Neuronal stem cell (in vitro differentiated cells): ENCODE measurements at regions not wholly inside any gene's neighbourhood (a gene's known extent, or its start where the extent isn't known, plus 50 kb on each side); places are given as distances from the start of the nearest gene placed in this dataset.

ENCODE experiments used
- DNase-seq: peaks from one replicate; pipeline ENCODE4 v3.0.0-alpha.2; 2013; ENCODE audit warnings: low spot score
- H2AFZ ChIP-seq: one replicate; pipeline ENCODE4 v1.6.1; 2013; ENCODE audit warnings: mild to moderate bottlenecking, low read length, inconsistent platforms
- H2AK5ac ChIP-seq: 2 replicates; pipeline ENCODE4 v1.6.1; 2013; ENCODE audit warnings: low read depth, mild to moderate bottlenecking, inconsistent platforms, low read length, moderate library complexity, mixed read lengths
- H2BK120ac ChIP-seq: 2 replicates; pipeline ENCODE4 v1.6.1; 2013; ENCODE audit warnings: low read depth, mild to moderate bottlenecking, inconsistent platforms, low read length, moderate library complexity, mixed read lengths
- H2BK12ac ChIP-seq: one replicate; pipeline ENCODE4 v1.6.1; 2013; ENCODE audit warnings: low read length, inconsistent platforms
- H2BK15ac ChIP-seq: 2 replicates; pipeline ENCODE4 v1.6.1; 2013; ENCODE audit warnings: mild to moderate bottlenecking, low read length, inconsistent platforms, mixed read lengths
- H2BK5ac ChIP-seq: one replicate; pipeline ENCODE4 v1.6.1; 2013; ENCODE audit warnings: inconsistent platforms, mild to moderate bottlenecking, low read length, moderate library complexity
- H3K14ac ChIP-seq: one replicate; pipeline ENCODE4 v1.6.1; 2013; ENCODE audit warnings: low read length, inconsistent platforms
- H3K18ac ChIP-seq: 2 replicates; pipeline ENCODE4 v1.6.1; 2013; ENCODE audit warnings: low read length, inconsistent platforms
- H3K23ac ChIP-seq: 2 replicates; pipeline ENCODE4 v1.6.1; 2013; ENCODE audit warnings: low read depth, mild to moderate bottlenecking, mixed read lengths, low read length, inconsistent platforms; ENCODE audit not compliant: poor library complexity
- H3K27ac ChIP-seq: replicated peaks from 3 replicates; pipeline ENCODE4 v1.5.1; 2013; ENCODE audit warnings: low read length, inconsistent platforms
- H3K27me3 ChIP-seq, 3 experiments: 2 replicates each; pipeline ENCODE4 v1.6.1; 2013; ENCODE audit warnings: low read length in 3 of 3, mild to moderate bottlenecking in 2 of 3, inconsistent platforms in 1 of 3, low read depth in 1 of 3, mixed read lengths in 1 of 3, moderate library complexity in 1 of 3; ENCODE audit not compliant: control insufficient read depth in 3 of 3, insufficient read depth in 3 of 3
- H3K36me3 ChIP-seq, 2 donors: replicated peaks in 1 of 2; 2 replicates each; pipeline ENCODE4 v1.6.1; 2013; ENCODE audit warnings: low read length in 2 of 2; ENCODE audit not compliant: control insufficient read depth in 2 of 2, insufficient read depth in 2 of 2
- H3K4ac ChIP-seq: 2 replicates; pipeline ENCODE4 v1.6.1; 2013; ENCODE audit warnings: inconsistent platforms, mild to moderate bottlenecking, low read length, moderate library complexity
- H3K4me1 ChIP-seq, 2 donors: 1 replicate in 1 of 2; 2 replicates in 1 of 2; pipeline ENCODE4 v1.6.1; 2013; ENCODE audit warnings: low read length in 2 of 2, low read depth in 1 of 2; ENCODE audit not compliant: control insufficient read depth in 2 of 2, insufficient read depth in 1 of 2
- H3K4me2 ChIP-seq: one replicate; pipeline ENCODE4 v1.6.1; 2013; ENCODE audit warnings: mild to moderate bottlenecking, low read length, inconsistent platforms; ENCODE audit not compliant: insufficient read depth, poor library complexity, severe bottlenecking
- H3K4me3 ChIP-seq, 2 donors: 2 replicates each; pipeline ENCODE4 v1.5.1; 2013; ENCODE audit warnings: low read length in 2 of 2, mild to moderate bottlenecking in 2 of 2, inconsistent platforms in 1 of 2, moderate library complexity in 1 of 2
- H3K79me1 ChIP-seq: one replicate; pipeline ENCODE4 v1.6.1; 2013; ENCODE audit warnings: low read depth, mild to moderate bottlenecking, inconsistent platforms, low read length, moderate library complexity
- H3K9ac ChIP-seq: one replicate; pipeline ENCODE4 v1.6.1; 2013; ENCODE audit warnings: mild to moderate bottlenecking, low read depth, low read length, inconsistent platforms; ENCODE audit not compliant: poor library complexity
- H3K9me3 ChIP-seq, 2 donors: replicated peaks in 1 of 2; 2 replicates each; pipeline versions ENCODE3 to v1.6.1; 2013; ENCODE audit warnings: low read length in 2 of 2, mild to moderate bottlenecking in 2 of 2, inconsistent platforms in 1 of 2, low read depth in 1 of 2, mixed read lengths in 1 of 2, moderate library complexity in 1 of 2; ENCODE audit not compliant: control insufficient read depth in 2 of 2, insufficient read depth in 1 of 2
- H4K8ac ChIP-seq: one replicate; pipeline ENCODE4 v1.6.1; 2013; ENCODE audit warnings: low read depth, mild to moderate bottlenecking, inconsistent platforms, low read length, moderate library complexity
- H4K91ac ChIP-seq: one replicate; pipeline ENCODE4 v1.6.1; 2013; ENCODE audit warnings: low read length, low read depth, mild to moderate bottlenecking, inconsistent platforms; ENCODE audit not compliant: poor library complexity
- WGBS, 2 donors: extraction: QIAGEN DNeasy Blood & Tissue Kit; methylation state at CpG; one replicate each; pipeline ENCODE4 v1.1.7; 2013; ENCODE audit warnings: missing lambda C conversion rate in 2 of 2, mixed read lengths in 1 of 2; ENCODE audit not compliant: insufficient read length in 2 of 2, insufficient replicate concordance in 1 of 2; ENCODE audit errors: extremely low coverage in 2 of 2; 5-methylcytosine and 5-hydroxymethylcytosine counted together

GRCh38 chr6:71088166-71088565 is 131.3 kb upstream of the B3GAT2 start:
- no peak overlapping the region for H2BK12ac ChIP-seq
- no peak overlapping the region for H3K9ac ChIP-seq
- no peak overlapping the region for H3K4me2 ChIP-seq
- H3K4ac ChIP-seq: no peak overlapping the region
- WGBS, 2 donors: no CpG with 5 or more reads among the region's 3 CpGs
- no peak overlapping the region for H3K23ac ChIP-seq
- no peaks in the 10 kb centered on the region for H3K9me3 ChIP-seq
- no peaks in the 10 kb centered on the region for H3K4me1 ChIP-seq
- no peak overlapping the region for H4K91ac ChIP-seq
- H3K14ac ChIP-seq: no peak overlapping the region
- no peak overlapping the region for H3K18ac ChIP-seq
- no peak overlapping the region for H3K27ac ChIP-seq
- no peak overlapping the region for H2AFZ ChIP-seq
- no peak overlapping the region for H2AK5ac ChIP-seq
- H2BK120ac ChIP-seq: no peak overlapping the region
- no peaks in the 10 kb centered on the region for H3K79me1 ChIP-seq
- no peak overlapping the region for H4K8ac ChIP-seq
- H3K27me3 ChIP-seq: no peaks in the 10 kb centered on the region
- H3K36me3 ChIP-seq: no peaks in the 10 kb centered on the region
- DNase-seq: no peak
- H2BK15ac ChIP-seq: no peak overlapping the region
- no peak overlapping the region for H3K4me3 ChIP-seq
- no peak overlapping the region for H2BK5ac ChIP-seq

- Histone ChIP-seq H3K4me2 (no peak overlapping the region), H2BK15ac (no peak overlapping the region), H4K91ac (no peak overlapping the region), H2BK12ac (no peak overlapping the region), H3K9me3 (no peaks in the 10 kb centered on the region), H2AK5ac (no peak overlapping the region), H3K4me3 (no peak overlapping the region), H2BK120ac (no peak overlapping the region), H3K23ac (no peak overlapping the region), H3K18ac (no peak overlapping the region), H4K8ac (no peak overlapping the region), H2AFZ (no peak overlapping the region), H3K4ac (no peak overlapping the region), H3K27me3 (no peaks in the 10 kb centered on the region), H3K14ac (no peak overlapping the region), H3K36me3 (no peaks in the 10 kb centered on the region), H3K27ac (no peak overlapping the region), H3K79me1 (no peaks in the 10 kb centered on the region), H2BK5ac (no peak overlapping the region), H3K4me1 (no peaks in the 10 kb centered on the region), H3K9ac (no peak overlapping the region)
- no peak for DNase-seq
- WGBS, 2 donors: no CpG with 5 or more reads among the region's 4 CpGs
Measured at GRCh38 chr6:71090217-71090616, 133.4 kb upstream of the B3GAT2 start.

GRCh38 chr6:71091167-71091566 is 134.3 kb upstream of the B3GAT2 start:
- H3K36me3 ChIP-seq: no peaks in the 10 kb centered on the region
- no peak overlapping the region for H3K4me2 ChIP-seq
- no peaks in the 10 kb centered on the region for H3K79me1 ChIP-seq
- H3K23ac ChIP-seq: no peak overlapping the region
- H3K9me3 ChIP-seq: no peaks in the 10 kb centered on the region
- H3K4ac ChIP-seq: no peak overlapping the region
- H3K27me3 ChIP-seq: no peaks in the 10 kb centered on the region
- no CpG with 5 or more reads among the region's 5 CpGs for WGBS, 2 donors
- no peak overlapping the region for H3K14ac ChIP-seq
- no peak overlapping the region for H2BK12ac ChIP-seq
- H3K4me1 ChIP-seq: no peaks in the 10 kb centered on the region
- H3K4me3 ChIP-seq: no peak overlapping the region
- no peak overlapping the region for H4K8ac ChIP-seq
- no peak overlapping the region for H2BK15ac ChIP-seq
- DNase-seq: no peak
- no peak overlapping the region for H3K9ac ChIP-seq
- H3K27ac ChIP-seq: no peak overlapping the region
- no peak overlapping the region for H3K18ac ChIP-seq
- H2BK120ac ChIP-seq: no peak overlapping the region
- H2AFZ ChIP-seq: no peak overlapping the region
- H2BK5ac ChIP-seq: no peak overlapping the region
- H4K91ac ChIP-seq: no peak overlapping the region
- H2AK5ac ChIP-seq: no peak overlapping the region

GRCh38 chr6:71091956-71092355 is 135.1 kb upstream of the B3GAT2 start:
- H3K9ac ChIP-seq: no peak overlapping the region
- no peak overlapping the region for H4K8ac ChIP-seq
- H3K4ac ChIP-seq: no peak overlapping the region
- WGBS, 2 donors: no CpG with 5 or more reads among the region's 1 CpG
- no peaks in the 10 kb centered on the region for H3K4me1 ChIP-seq
- H3K18ac ChIP-seq: no peak overlapping the region
- no peak overlapping the region for H3K27ac ChIP-seq
- H2BK120ac ChIP-seq: no peak overlapping the region
- no peak overlapping the region for H2BK12ac ChIP-seq
- no peaks in the 10 kb centered on the region for H3K79me1 ChIP-seq
- DNase-seq: no peak
- no peak overlapping the region for H3K14ac ChIP-seq
- H4K91ac ChIP-seq: no peak overlapping the region
- no peak overlapping the region for H3K4me3 ChIP-seq
- no peaks in the 10 kb centered on the region for H3K9me3 ChIP-seq
- no peaks in the 10 kb centered on the region for H3K27me3 ChIP-seq
- no peak overlapping the region for H3K4me2 ChIP-seq
- H3K36me3 ChIP-seq: no peaks in the 10 kb centered on the region
- no peak overlapping the region for H2AK5ac ChIP-seq
- no peak overlapping the region for H2BK15ac ChIP-seq
- no peak overlapping the region for H3K23ac ChIP-seq
- no peak overlapping the region for H2AFZ ChIP-seq
- no peak overlapping the region for H2BK5ac ChIP-seq
